Activated T-helper 1 cell treated with anti-CD3 and anti-CD28 coated beads, Interleukin-12 subunit alpha, Interleukin-12 subunit beta, Interleukin-2, Interleukin-4 antibody, amounts not matched to agents 30 ng/mL and 10 ng/mL and 1 ng/mL, durations not matched to agents 14 hours and 24 hours and 36 hours (primary cell): ENCODE measurements at regions not wholly inside any gene's neighbourhood (a gene's known extent, or its start where the extent isn't known, plus 50 kb on each side); places are given as distances from the start of the nearest gene placed in this dataset.
"Not testable (repeated sequence)": the region's sequence is repeated elsewhere in the genome, so short reads cannot be mapped to it uniquely, and the experiment has no call there.

Experiments used
- DNase-seq: peaks from one replicate; pipeline ENCODE4 v3.0.0; 2021; ENCODE audit warnings: low spot score
- H3K27ac Mint-ChIP-seq: one replicate; pipeline ENCODE4 v1.8.0; 2021; ENCODE audit warnings: mild to moderate bottlenecking, mixed read lengths
- H3K27me3 Mint-ChIP-seq: one replicate; pipeline ENCODE4 v1.8.0; 2022; ENCODE audit warnings: mild to moderate bottlenecking, moderate library complexity, mixed read lengths; ENCODE audit not compliant: insufficient read depth
- H3K36me3 Mint-ChIP-seq: one replicate; pipeline ENCODE4 v1.8.0; 2021; ENCODE audit warnings: low read depth, mixed read lengths
- H3K4me1 Mint-ChIP-seq: one replicate; pipeline ENCODE4 v1.8.0; 2021; ENCODE audit warnings: low read depth, mixed read lengths
- H3K4me3 Mint-ChIP-seq: one replicate; pipeline ENCODE4 v1.8.0; 2021; ENCODE audit warnings: mild to moderate bottlenecking, moderate library complexity, mixed read lengths
- H3K9me3 Mint-ChIP-seq: one replicate; pipeline ENCODE4 v1.8.0; 2021; ENCODE audit warnings: mixed read lengths
- intact Hi-C: fragments of 100-400 bp; cut with micrococcal nuclease; formaldehyde crosslinking; loops from one replicate; pipeline ENCODE4 v1.15.1; 2024

- H3K27ac Mint-ChIP-seq, H3K27me3 Mint-ChIP-seq, DNase-seq, H3K36me3 Mint-ChIP-seq, H3K4me1 Mint-ChIP-seq, intact Hi-C loops, H3K4me3 Mint-ChIP-seq: not testable (repeated sequence)
- peaks cover 48% of the 10 kb centered on the region for H3K9me3 Mint-ChIP-seq
These were observed 96.6 kb upstream of the SNRPN start for GRCh38 chr15:24858183-24858582.

GRCh38 chr15:24858737-24859601, 95.8 kb upstream of the SNRPN start:
- intact Hi-C loops = no loop called here
- Mint-ChIP-seq H3K4me3 (no peak overlapping the region), H3K4me1 (no peaks in the 10 kb centered on the region), H3K36me3 (no peaks in the 10 kb centered on the region), H3K27ac (no peak overlapping the region), H3K27me3 (no peaks in the 10 kb centered on the region), H3K9me3 (peaks cover 48% of the 10 kb centered on the region)
- DNase-seq = no peak

- peaks cover 48% of the 10 kb centered on the region for H3K9me3 Mint-ChIP-seq
- DNase-seq = no peak
- intact Hi-C loops = no loop called here
- H3K27ac Mint-ChIP-seq = no peak overlapping the region
- no peaks in the 10 kb centered on the region for H3K4me1 Mint-ChIP-seq
- no peaks in the 10 kb centered on the region for H3K27me3 Mint-ChIP-seq
- no peaks in the 10 kb centered on the region for H3K36me3 Mint-ChIP-seq
- H3K4me3 Mint-ChIP-seq = no peak overlapping the region
These were observed 93.6 kb upstream of the SNRPN start for GRCh38 chr15:24861014-24861690.

- H3K4me1 Mint-ChIP-seq = no peaks in the 10 kb centered on the region
- no peak for DNase-seq
- no peaks in the 10 kb centered on the region for H3K27me3 Mint-ChIP-seq
- H3K27ac Mint-ChIP-seq = no peak overlapping the region
- H3K4me3 Mint-ChIP-seq = no peak overlapping the region
- intact Hi-C loops = no loop called here
- peaks cover 43% of the 10 kb centered on the region for H3K9me3 Mint-ChIP-seq
- no peaks in the 10 kb centered on the region for H3K36me3 Mint-ChIP-seq
These were observed 91.9 kb upstream of the SNRPN start for GRCh38 chr15:24862726-24863521.

GRCh38 chr15:24865303-24865702, 89.5 kb upstream of the SNRPN start:
- no peak for DNase-seq
- H3K4me3 Mint-ChIP-seq = no peak overlapping the region
- H3K27me3 Mint-ChIP-seq = no peaks in the 10 kb centered on the region
- intact Hi-C loops = no loop called here
- no peaks in the 10 kb centered on the region for H3K4me1 Mint-ChIP-seq
- H3K9me3 Mint-ChIP-seq = peaks cover 54% of the 10 kb centered on the region
- no peaks in the 10 kb centered on the region for H3K36me3 Mint-ChIP-seq
- no peak overlapping the region for H3K27ac Mint-ChIP-seq

GRCh38 chr15:24877174-24877573, 77.6 kb upstream of the SNRPN start:
- Mint-ChIP-seq H3K4me3 (no peak overlapping the region), H3K4me1 (no peaks in the 10 kb centered on the region), H3K27ac (no peak overlapping the region), H3K9me3 (peaks cover 36% of the 10 kb centered on the region), H3K27me3 (no peaks in the 10 kb centered on the region), H3K36me3 (no peaks in the 10 kb centered on the region)
- intact Hi-C loops = no loop called here
- no peak for DNase-seq

GRCh38 chr15:24878153-24878552, 76.6 kb upstream of the SNRPN start:
- no peaks in the 10 kb centered on the region for H3K36me3 Mint-ChIP-seq
- H3K4me3 Mint-ChIP-seq = no peak overlapping the region
- H3K4me1 Mint-ChIP-seq = no peaks in the 10 kb centered on the region
- DNase-seq = no peak
- H3K27ac Mint-ChIP-seq = no peak overlapping the region
- peaks cover 36% of the 10 kb centered on the region for H3K9me3 Mint-ChIP-seq
- no peaks in the 10 kb centered on the region for H3K27me3 Mint-ChIP-seq
- intact Hi-C loops = no loop called here

- no peak for DNase-seq
- H3K27ac Mint-ChIP-seq = no peak overlapping the region
- no peaks in the 10 kb centered on the region for H3K4me1 Mint-ChIP-seq
- no peaks in the 10 kb centered on the region for H3K27me3 Mint-ChIP-seq
- H3K36me3 Mint-ChIP-seq = no peaks in the 10 kb centered on the region
- H3K4me3 Mint-ChIP-seq = no peak overlapping the region
- H3K9me3 Mint-ChIP-seq = peaks cover 38% of the 10 kb centered on the region
- intact Hi-C loops = no loop called here
These were observed 75.3 kb upstream of the SNRPN start for GRCh38 chr15:24879492-24879891.

GRCh38 chr15:24880663-24881062, 74.1 kb upstream of the SNRPN start:
- no peaks in the 10 kb centered on the region for H3K36me3 Mint-ChIP-seq
- intact Hi-C loops = no loop called here
- no peak for DNase-seq
- peaks cover 36% of the 10 kb centered on the region for H3K9me3 Mint-ChIP-seq
- no peaks in the 10 kb centered on the region for H3K4me1 Mint-ChIP-seq
- no peak overlapping the region for H3K27ac Mint-ChIP-seq
- H3K4me3 Mint-ChIP-seq = no peak overlapping the region
- H3K27me3 Mint-ChIP-seq = no peaks in the 10 kb centered on the region

GRCh38 chr15:24886538-24886937, 68.2 kb upstream of the SNRPN start:
- DNase-seq = no peak
- Mint-ChIP-seq H3K4me3 (no peak overlapping the region), H3K4me1 (no peaks in the 10 kb centered on the region), H3K27ac (no peak overlapping the region), H3K27me3 (no peaks in the 10 kb centered on the region), H3K9me3 (peaks cover 39% of the 10 kb centered on the region), H3K36me3 (no peaks in the 10 kb centered on the region)
- intact Hi-C loops = no loop called here

GRCh38 chr15:24898715-24899272, 56.0 kb upstream of the SNRPN start:
- no peak for DNase-seq
- no peak overlapping the region for H3K4me3 Mint-ChIP-seq
- no peaks in the 10 kb centered on the region for H3K4me1 Mint-ChIP-seq
- intact Hi-C loops = no loop called here
- H3K27me3 Mint-ChIP-seq = no peaks in the 10 kb centered on the region
- peaks cover 69% of the 10 kb centered on the region for H3K9me3 Mint-ChIP-seq
- H3K27ac Mint-ChIP-seq = no peak overlapping the region
- no peaks in the 10 kb centered on the region for H3K36me3 Mint-ChIP-seq

GRCh38 chr15:24899367-24899766, 55.4 kb upstream of the SNRPN start:
- H3K27me3 Mint-ChIP-seq = no peaks in the 10 kb centered on the region
- intact Hi-C loops = no loop called here
- H3K27ac Mint-ChIP-seq = no peak overlapping the region
- no peak overlapping the region for H3K4me3 Mint-ChIP-seq
- H3K4me1 Mint-ChIP-seq = no peaks in the 10 kb centered on the region
- H3K9me3 Mint-ChIP-seq = peaks cover 65% of the 10 kb centered on the region
- H3K36me3 Mint-ChIP-seq = no peaks in the 10 kb centered on the region
- DNase-seq = no peak

- Mint-ChIP-seq H3K36me3 (no peaks in the 10 kb centered on the region), H3K27ac (no peak overlapping the region), H3K4me3 (no peak overlapping the region), H3K9me3 (peaks cover 61% of the 10 kb centered on the region), H3K4me1 (no peaks in the 10 kb centered on the region), H3K27me3 (no peaks in the 10 kb centered on the region)
- DNase-seq = no peak
- intact Hi-C loops = no loop called here
These were observed 55.0 kb upstream of the SNRPN start for GRCh38 chr15:24899795-24900194.
